ENCODE measurements at regions not wholly inside any gene's neighbourhood (a gene's known extent, or its start where the extent isn't known, plus 50 kb on each side); places are given as distances from the start of the nearest gene placed in this dataset.

- H3K9me3 Mint-ChIP-seq (ENCODE audit: unreplicated experiment): peaks cover 3% of the 10 kb centered on the region
- H3K4me1 Mint-ChIP-seq (ENCODE audit: low read depth, unreplicated experiment): no peaks in the 10 kb centered on the region
- Histone ChIP-seq H3K36me3 (ENCODE audit: insufficient read depth, low read length) (no peaks in the 10 kb centered on the region), H3K27ac (ENCODE audit: low read depth, low read length) (no peak overlapping the region), H3K9me3 (ENCODE audit: insufficient read depth, low read depth, low read length) (no peaks in the 10 kb centered on the region), H3K9ac (ENCODE audit: low read length) (no peak overlapping the region), H3K4me1 (ENCODE audit: insufficient read depth, low read length) (no peaks in the 10 kb centered on the region), H3K4me3 (ENCODE audit: insufficient read depth, low read depth, low read length) (no peak overlapping the region), H3K27me3 (ENCODE audit: insufficient read depth, low read length) (no peaks in the 10 kb centered on the region), H3K4me2 (ENCODE audit: low read length) (no peak overlapping the region), H3K79me2 (ENCODE audit: insufficient read depth, low read length) (no peaks in the 10 kb centered on the region), H2AFZ (ENCODE audit: low read depth, low read length) (no peak overlapping the region), H4K20me1 (ENCODE audit: insufficient read depth, low read length) (no peaks in the 10 kb centered on the region)
- FAIRE-seq: no peak
- TF ChIP-seq CTCF (IDR thresholded peaks at IDR 0.05; ENCODE audit: insufficient read depth, low read depth, low read length) (no peak), EZH2 (IDR thresholded peaks at IDR 0.05; ENCODE audit: insufficient read depth, low read length) (no peak)
- no peaks in the 10 kb centered on the region for H3K36me3 Mint-ChIP-seq (ENCODE audit: low read depth, unreplicated experiment)
- H3K4me3 Mint-ChIP-seq (ENCODE audit: unreplicated experiment): no peak overlapping the region
- no peaks in the 10 kb centered on the region for H3K27me3 Mint-ChIP-seq (ENCODE audit: low read depth, unreplicated experiment)
- DNase-seq (ENCODE audit: low read depth): no peak
- no peak overlapping the region for H3K27ac Mint-ChIP-seq (ENCODE audit: unreplicated experiment)
These were observed 137.5 kb upstream of the PRPS1L1 start for GRCh38 chr7:18165166-18165565.

GRCh38 chr7:18166002-18166401, 138.4 kb upstream of the PRPS1L1 start:
- H3K9ac ChIP-seq (ENCODE audit: low read length): no peak overlapping the region
- no peaks in the 10 kb centered on the region for H4K20me1 ChIP-seq (ENCODE audit: insufficient read depth, low read length)
- TF ChIP-seq EZH2 (IDR thresholded peaks at IDR 0.05; ENCODE audit: insufficient read depth, low read length): no peak
- no peak for TF ChIP-seq CTCF (IDR thresholded peaks at IDR 0.05; ENCODE audit: insufficient read depth, low read depth, low read length)
- H3K36me3 ChIP-seq (ENCODE audit: insufficient read depth, low read length): no peaks in the 10 kb centered on the region
- Mint-ChIP-seq H3K4me1 (ENCODE audit: low read depth, unreplicated experiment) (no peaks in the 10 kb centered on the region), H3K4me3 (ENCODE audit: unreplicated experiment) (no peak overlapping the region), H3K36me3 (ENCODE audit: low read depth, unreplicated experiment) (no peaks in the 10 kb centered on the region), H3K9me3 (ENCODE audit: unreplicated experiment) (peaks cover 6% of the 10 kb centered on the region), H3K27ac (ENCODE audit: unreplicated experiment) (no peak overlapping the region), H3K27me3 (ENCODE audit: low read depth, unreplicated experiment) (no peaks in the 10 kb centered on the region)
- DNase-seq (ENCODE audit: low read depth) (no peak), FAIRE-seq (no peak)
- H3K27ac ChIP-seq (ENCODE audit: low read depth, low read length): no peak overlapping the region
- H2AFZ ChIP-seq (ENCODE audit: low read depth, low read length): no peak overlapping the region
- H3K27me3 ChIP-seq (ENCODE audit: insufficient read depth, low read length): no peaks in the 10 kb centered on the region
- H3K4me1 ChIP-seq (ENCODE audit: insufficient read depth, low read length): no peaks in the 10 kb centered on the region
- no peak overlapping the region for H3K4me3 ChIP-seq (ENCODE audit: insufficient read depth, low read depth, low read length)
- no peaks in the 10 kb centered on the region for H3K79me2 ChIP-seq (ENCODE audit: insufficient read depth, low read length)
- no peaks in the 10 kb centered on the region for H3K9me3 ChIP-seq (ENCODE audit: insufficient read depth, low read depth, low read length)
- H3K4me2 ChIP-seq (ENCODE audit: low read length): no peak overlapping the region

GRCh38 chr7:18167815-18168214, 140.2 kb upstream of the PRPS1L1 start:
- Mint-ChIP-seq H3K27ac (ENCODE audit: unreplicated experiment) (no peak overlapping the region), H3K36me3 (ENCODE audit: low read depth, unreplicated experiment) (no peaks in the 10 kb centered on the region), H3K4me1 (ENCODE audit: low read depth, unreplicated experiment) (no peaks in the 10 kb centered on the region), H3K27me3 (ENCODE audit: low read depth, unreplicated experiment) (no peaks in the 10 kb centered on the region), H3K4me3 (ENCODE audit: unreplicated experiment) (no peak overlapping the region), H3K9me3 (ENCODE audit: unreplicated experiment) (peaks cover 6% of the 10 kb centered on the region)
- Histone ChIP-seq H3K27ac (ENCODE audit: low read depth, low read length) (no peak overlapping the region), H3K36me3 (ENCODE audit: insufficient read depth, low read length) (no peaks in the 10 kb centered on the region), H3K4me1 (ENCODE audit: insufficient read depth, low read length) (no peaks in the 10 kb centered on the region), H3K9ac (ENCODE audit: low read length) (no peak overlapping the region), H3K79me2 (ENCODE audit: insufficient read depth, low read length) (no peaks in the 10 kb centered on the region), H2AFZ (ENCODE audit: low read depth, low read length) (no peak overlapping the region), H4K20me1 (ENCODE audit: insufficient read depth, low read length) (no peaks in the 10 kb centered on the region), H3K27me3 (ENCODE audit: insufficient read depth, low read length) (no peaks in the 10 kb centered on the region), H3K4me3 (ENCODE audit: insufficient read depth, low read depth, low read length) (no peak overlapping the region), H3K9me3 (ENCODE audit: insufficient read depth, low read depth, low read length) (no peaks in the 10 kb centered on the region), H3K4me2 (ENCODE audit: low read length) (no peak overlapping the region)
- no peak for DNase-seq (ENCODE audit: low read depth)
- TF ChIP-seq EZH2 (IDR thresholded peaks at IDR 0.05; ENCODE audit: insufficient read depth, low read length) (no peak), CTCF (IDR thresholded peaks at IDR 0.05; ENCODE audit: insufficient read depth, low read depth, low read length) (no peak)
- no peak for FAIRE-seq

Data from astrocyte (in vitro differentiated cells and primary cell).